NB4 (cell line): ENCODE measurements at regions not wholly inside any gene's neighbourhood (a gene's known extent, or its start where the extent isn't known, plus 50 kb on each side); places are given as distances from the start of the nearest gene placed in this dataset.

Experiments used
- MYC ChIP-seq: IDR thresholded peaks from 2 replicates; pipeline ENCODE4 v1.6.1; 2011; ENCODE audit warnings: low read depth, low read length
- POLR2A ChIP-seq: IDR thresholded peaks from 2 replicates; pipeline ENCODE4 v1.6.1; 2011; ENCODE audit warnings: mild to moderate bottlenecking; ENCODE audit not compliant: insufficient read length; ENCODE audit errors: extremely low read depth
- TF ChIP-seq, protein P1 (sequence below): IDR thresholded peaks from one replicate; pipeline ENCODE4 v1.5.1; 2012; ENCODE audit warnings: low read depth, low read length

DNA sequence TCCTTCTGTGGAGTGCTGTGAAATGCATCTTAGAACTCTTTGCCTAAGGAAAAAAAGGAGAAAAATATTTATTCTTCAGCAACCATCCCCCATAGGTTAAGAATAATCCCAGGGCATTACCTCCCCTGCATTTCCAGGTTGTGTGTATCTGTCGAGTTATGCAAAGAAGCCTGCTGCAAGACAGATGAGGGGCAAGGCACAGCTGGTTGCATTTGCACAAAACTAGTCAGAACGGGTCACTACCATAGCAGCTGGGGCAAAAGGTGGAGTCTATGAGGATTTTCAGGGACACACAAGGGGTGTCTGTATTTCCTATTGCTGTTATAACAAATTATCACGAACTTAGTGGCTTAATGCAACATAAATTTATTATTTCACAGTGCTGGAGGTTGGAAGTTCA lies 443.4 kb upstream of the C1orf87 start:
- TF ChIP-seq, protein P1, sequence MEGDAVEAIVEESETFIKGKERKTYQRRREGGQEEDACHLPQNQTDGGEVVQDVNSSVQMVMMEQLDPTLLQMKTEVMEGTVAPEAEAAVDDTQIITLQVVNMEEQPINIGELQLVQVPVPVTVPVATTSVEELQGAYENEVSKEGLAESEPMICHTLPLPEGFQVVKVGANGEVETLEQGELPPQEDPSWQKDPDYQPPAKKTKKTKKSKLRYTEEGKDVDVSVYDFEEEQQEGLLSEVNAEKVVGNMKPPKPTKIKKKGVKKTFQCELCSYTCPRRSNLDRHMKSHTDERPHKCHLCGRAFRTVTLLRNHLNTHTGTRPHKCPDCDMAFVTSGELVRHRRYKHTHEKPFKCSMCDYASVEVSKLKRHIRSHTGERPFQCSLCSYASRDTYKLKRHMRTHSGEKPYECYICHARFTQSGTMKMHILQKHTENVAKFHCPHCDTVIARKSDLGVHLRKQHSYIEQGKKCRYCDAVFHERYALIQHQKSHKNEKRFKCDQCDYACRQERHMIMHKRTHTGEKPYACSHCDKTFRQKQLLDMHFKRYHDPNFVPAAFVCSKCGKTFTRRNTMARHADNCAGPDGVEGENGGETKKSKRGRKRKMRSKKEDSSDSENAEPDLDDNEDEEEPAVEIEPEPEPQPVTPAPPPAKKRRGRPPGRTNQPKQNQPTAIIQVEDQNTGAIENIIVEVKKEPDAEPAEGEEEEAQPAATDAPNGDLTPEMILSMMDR: no peak
- TF ChIP-seq POLR2A (no peak), MYC (no peak)
